Activated naive CD4-positive, alpha-beta T cell treated with anti-CD3 and anti-CD28 coated beads, Interleukin-2, amount 50 U/mL, for 24 hours (primary cell): ENCODE measurements at regions not wholly inside any gene's neighbourhood (a gene's known extent, or its start where the extent isn't known, plus 50 kb on each side); places are given as distances from the start of the nearest gene placed in this dataset.

Experiments
- H3K27ac Mint-ChIP-seq: one replicate; pipeline ENCODE4 v1.8.0; 2021; ENCODE audit warnings: mild to moderate bottlenecking, mixed read lengths
- H3K27me3 Mint-ChIP-seq: one replicate; pipeline ENCODE4 v1.8.0; 2021; ENCODE audit warnings: mixed read lengths
- H3K36me3 Mint-ChIP-seq: one replicate; pipeline ENCODE4 v1.8.0; 2021; ENCODE audit warnings: mixed read lengths
- H3K4me1 Mint-ChIP-seq: one replicate; pipeline ENCODE4 v1.8.0; 2021; ENCODE audit warnings: mixed read lengths
- H3K4me3 Mint-ChIP-seq: one replicate; pipeline ENCODE4 v1.8.0; 2021; ENCODE audit warnings: mild to moderate bottlenecking, mixed read lengths
- H3K9me3 Mint-ChIP-seq: one replicate; pipeline ENCODE4 v1.8.0; 2021; ENCODE audit warnings: mixed read lengths

- no peak overlapping the region for H3K4me3 Mint-ChIP-seq
- H3K9me3 Mint-ChIP-seq = no peaks in the 10 kb centered on the region
- H3K27ac Mint-ChIP-seq = no peak overlapping the region
- no peaks in the 10 kb centered on the region for H3K36me3 Mint-ChIP-seq
- H3K4me1 Mint-ChIP-seq = no peaks in the 10 kb centered on the region
- H3K27me3 Mint-ChIP-seq = peaks cover 2% of the 10 kb centered on the region
These were observed 280.5 kb upstream of the ADAMTS16 start for GRCh38 chr5:4859500-4860235.

GRCh38 chr5:4860631-4861030 lies 279.5 kb upstream of the ADAMTS16 start:
- Mint-ChIP-seq H3K27me3 (peaks cover 2% of the 10 kb centered on the region), H3K4me1 (no peaks in the 10 kb centered on the region), H3K36me3 (no peaks in the 10 kb centered on the region), H3K9me3 (no peaks in the 10 kb centered on the region), H3K27ac (no peak overlapping the region), H3K4me3 (no peak overlapping the region)

- Mint-ChIP-seq H3K4me3 (no peak overlapping the region), H3K27ac (no peak overlapping the region), H3K36me3 (no peaks in the 10 kb centered on the region), H3K4me1 (no peaks in the 10 kb centered on the region), H3K27me3 (peaks cover 2% of the 10 kb centered on the region), H3K9me3 (no peaks in the 10 kb centered on the region)
These were observed 277.6 kb upstream of the ADAMTS16 start for GRCh38 chr5:4862500-4862899.

- no peaks in the 10 kb centered on the region for H3K9me3 Mint-ChIP-seq
- H3K36me3 Mint-ChIP-seq = no peaks in the 10 kb centered on the region
- no peaks in the 10 kb centered on the region for H3K4me1 Mint-ChIP-seq
- no peaks in the 10 kb centered on the region for H3K27me3 Mint-ChIP-seq
- H3K4me3 Mint-ChIP-seq = no peak overlapping the region
- H3K27ac Mint-ChIP-seq = no peak overlapping the region
These were observed 273.9 kb upstream of the ADAMTS16 start for GRCh38 chr5:4866131-4866659.

- Mint-ChIP-seq H3K4me1 (no peaks in the 10 kb centered on the region), H3K4me3 (no peak overlapping the region), H3K36me3 (no peaks in the 10 kb centered on the region), H3K27ac (no peak overlapping the region), H3K9me3 (no peaks in the 10 kb centered on the region), H3K27me3 (no peaks in the 10 kb centered on the region)
These were observed 273.3 kb upstream of the ADAMTS16 start for GRCh38 chr5:4866817-4867216.

- no peaks in the 10 kb centered on the region for H3K36me3 Mint-ChIP-seq
- H3K27ac Mint-ChIP-seq = no peak overlapping the region
- H3K4me3 Mint-ChIP-seq = no peak overlapping the region
- no peaks in the 10 kb centered on the region for H3K4me1 Mint-ChIP-seq
- H3K9me3 Mint-ChIP-seq = no peaks in the 10 kb centered on the region
- no peaks in the 10 kb centered on the region for H3K27me3 Mint-ChIP-seq
These were observed 271.9 kb upstream of the ADAMTS16 start for GRCh38 chr5:4868140-4868735.

GRCh38 chr5:4873652-4874051 lies 266.5 kb upstream of the ADAMTS16 start:
- Mint-ChIP-seq H3K27me3 (no peaks in the 10 kb centered on the region), H3K9me3 (no peaks in the 10 kb centered on the region), H3K27ac (no peak overlapping the region), H3K4me1 (no peaks in the 10 kb centered on the region), H3K36me3 (no peaks in the 10 kb centered on the region), H3K4me3 (no peak overlapping the region)

- Mint-ChIP-seq H3K27me3 (no peaks in the 10 kb centered on the region), H3K36me3 (no peaks in the 10 kb centered on the region), H3K27ac (no peak overlapping the region), H3K9me3 (no peaks in the 10 kb centered on the region), H3K4me3 (no peak overlapping the region), H3K4me1 (no peaks in the 10 kb centered on the region)
These were observed 266.0 kb upstream of the ADAMTS16 start for GRCh38 chr5:4874097-4874496.

GRCh38 chr5:4875942-4876341 lies 264.2 kb upstream of the ADAMTS16 start:
- no peaks in the 10 kb centered on the region for H3K9me3 Mint-ChIP-seq
- no peak overlapping the region for H3K27ac Mint-ChIP-seq
- H3K27me3 Mint-ChIP-seq = peaks cover under 1% of the 10 kb centered on the region
- H3K36me3 Mint-ChIP-seq = no peaks in the 10 kb centered on the region
- no peak overlapping the region for H3K4me3 Mint-ChIP-seq
- no peaks in the 10 kb centered on the region for H3K4me1 Mint-ChIP-seq

GRCh38 chr5:4876804-4877203 lies 263.3 kb upstream of the ADAMTS16 start:
- Mint-ChIP-seq H3K4me1 (no peaks in the 10 kb centered on the region), H3K27ac (no peak overlapping the region), H3K4me3 (no peak overlapping the region), H3K9me3 (no peaks in the 10 kb centered on the region), H3K27me3 (peaks cover 1% of the 10 kb centered on the region), H3K36me3 (no peaks in the 10 kb centered on the region)

- Mint-ChIP-seq H3K9me3 (no peaks in the 10 kb centered on the region), H3K4me1 (no peaks in the 10 kb centered on the region), H3K27me3 (peaks cover 1% of the 10 kb centered on the region), H3K36me3 (no peaks in the 10 kb centered on the region), H3K4me3 (no peak overlapping the region), H3K27ac (no peak overlapping the region)
These were observed 262.6 kb upstream of the ADAMTS16 start for GRCh38 chr5:4877579-4877978.

- Mint-ChIP-seq H3K4me3 (no peak overlapping the region), H3K27ac (no peak overlapping the region), H3K4me1 (no peaks in the 10 kb centered on the region), H3K36me3 (no peaks in the 10 kb centered on the region), H3K27me3 (peaks cover 1% of the 10 kb centered on the region), H3K9me3 (no peaks in the 10 kb centered on the region)
These were observed 261.1 kb upstream of the ADAMTS16 start for GRCh38 chr5:4879075-4879474.

GRCh38 chr5:4879693-4880303 lies 260.3 kb upstream of the ADAMTS16 start:
- Mint-ChIP-seq H3K4me3 (no peak overlapping the region), H3K4me1 (no peaks in the 10 kb centered on the region), H3K9me3 (no peaks in the 10 kb centered on the region), H3K36me3 (no peaks in the 10 kb centered on the region), H3K27ac (no peak overlapping the region), H3K27me3 (peaks cover 1% of the 10 kb centered on the region)

- H3K36me3 Mint-ChIP-seq = no peaks in the 10 kb centered on the region
- no peaks in the 10 kb centered on the region for H3K4me1 Mint-ChIP-seq
- no peak overlapping the region for H3K27ac Mint-ChIP-seq
- no peaks in the 10 kb centered on the region for H3K9me3 Mint-ChIP-seq
- no peak overlapping the region for H3K4me3 Mint-ChIP-seq
- peaks cover 1% of the 10 kb centered on the region for H3K27me3 Mint-ChIP-seq
These were observed 259.8 kb upstream of the ADAMTS16 start for GRCh38 chr5:4880304-4880741.

- Mint-ChIP-seq H3K4me3 (no peak overlapping the region), H3K27me3 (peaks cover 1% of the 10 kb centered on the region), H3K4me1 (no peaks in the 10 kb centered on the region), H3K9me3 (no peaks in the 10 kb centered on the region), H3K36me3 (no peaks in the 10 kb centered on the region), H3K27ac (no peak overlapping the region)
These were observed 258.6 kb upstream of the ADAMTS16 start for GRCh38 chr5:4881366-4882002.

- Mint-ChIP-seq H3K4me3 (no peak overlapping the region), H3K9me3 (no peaks in the 10 kb centered on the region), H3K27ac (no peak overlapping the region), H3K36me3 (no peaks in the 10 kb centered on the region), H3K4me1 (no peaks in the 10 kb centered on the region), H3K27me3 (peaks cover 1% of the 10 kb centered on the region)
These were observed 257.9 kb upstream of the ADAMTS16 start for GRCh38 chr5:4882186-4882585.
